GM21423 (cell line): ENCODE measurements at regions not wholly inside any gene's neighbourhood (a gene's known extent, or its start where the extent isn't known, plus 50 kb on each side); places are given as distances from the start of the nearest gene placed in this dataset.
"Not testable (repeated sequence)": the region's sequence is repeated elsewhere in the genome, so short reads cannot be mapped to it uniquely, and the experiment has no call there.

Experiments used
- ATAC-seq: cut with Tn5 transposase; IDR thresholded peaks from one replicate; pipeline ENCODE4 v1.9.1; 2021; ENCODE audit warnings: mild to moderate bottlenecking, moderate library complexity; ENCODE audit not compliant: unreplicated experiment

GRCh38 chr14:71618716-71619115, 313.5 kb upstream of the RGS6 start:
- no peak for ATAC-seq

GRCh38 chr14:71619472-71619871, 312.8 kb upstream of the RGS6 start:
- ATAC-seq: no peak

GRCh38 chr14:71620401-71620800, 311.8 kb upstream of the RGS6 start:
- no peak for ATAC-seq

DNA sequence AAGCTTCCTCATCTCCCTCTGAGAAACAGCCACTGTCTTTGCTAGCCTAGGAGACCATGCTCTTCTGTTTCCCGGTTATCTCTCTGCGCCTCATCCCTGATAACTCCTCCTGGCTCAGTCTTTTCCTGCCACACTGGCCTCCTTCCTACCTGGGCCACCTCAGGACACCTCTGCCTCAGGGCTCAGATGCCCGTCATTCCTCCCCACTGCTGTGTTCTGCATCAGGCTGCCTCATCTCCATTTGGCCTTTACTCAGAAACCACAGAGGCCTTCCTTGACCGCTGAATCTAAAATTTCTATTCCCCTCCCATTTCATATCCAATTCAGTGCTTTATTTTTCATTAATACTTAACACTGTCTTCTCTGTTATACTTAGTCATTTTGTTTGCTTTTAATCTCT, 311.0 kb upstream of the RGS6 start:
- ATAC-seq: no peak

DNA sequence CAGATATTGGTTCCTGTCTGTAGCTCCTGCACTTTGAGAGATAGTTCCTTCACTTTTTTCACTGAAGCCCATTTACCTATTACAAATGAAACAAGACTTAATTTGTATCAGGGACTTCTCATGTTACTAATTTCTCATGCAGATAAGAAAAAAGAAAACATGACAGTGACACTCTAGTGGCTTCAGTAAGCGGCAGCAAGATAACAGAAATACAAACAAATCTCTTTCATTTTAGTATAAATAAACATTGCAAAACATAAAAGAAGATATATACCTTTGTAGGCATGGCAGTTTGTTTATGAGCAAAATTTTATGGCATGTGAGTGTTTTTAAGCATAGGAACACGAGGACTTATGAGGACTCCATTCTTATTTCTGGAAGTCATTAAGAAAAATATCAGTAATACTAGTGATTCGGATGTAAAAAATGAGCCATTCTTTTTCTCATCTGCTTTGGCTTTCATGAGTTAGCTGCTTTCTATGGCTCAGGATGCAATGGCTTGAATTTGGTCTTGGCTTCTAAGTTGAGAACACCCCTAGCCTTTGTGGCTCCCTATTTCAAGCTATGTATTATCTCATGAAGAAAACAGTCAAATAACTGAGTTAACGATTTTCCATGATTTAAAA, 310.1 kb upstream of the RGS6 start:
- no peak for ATAC-seq

- no peak for ATAC-seq
Measured at GRCh38 chr14:71623939-71624338, 308.3 kb upstream of the RGS6 start.

- ATAC-seq: no peak
Measured at GRCh38 chr14:71625175-71625574, 307.1 kb upstream of the RGS6 start.

DNA sequence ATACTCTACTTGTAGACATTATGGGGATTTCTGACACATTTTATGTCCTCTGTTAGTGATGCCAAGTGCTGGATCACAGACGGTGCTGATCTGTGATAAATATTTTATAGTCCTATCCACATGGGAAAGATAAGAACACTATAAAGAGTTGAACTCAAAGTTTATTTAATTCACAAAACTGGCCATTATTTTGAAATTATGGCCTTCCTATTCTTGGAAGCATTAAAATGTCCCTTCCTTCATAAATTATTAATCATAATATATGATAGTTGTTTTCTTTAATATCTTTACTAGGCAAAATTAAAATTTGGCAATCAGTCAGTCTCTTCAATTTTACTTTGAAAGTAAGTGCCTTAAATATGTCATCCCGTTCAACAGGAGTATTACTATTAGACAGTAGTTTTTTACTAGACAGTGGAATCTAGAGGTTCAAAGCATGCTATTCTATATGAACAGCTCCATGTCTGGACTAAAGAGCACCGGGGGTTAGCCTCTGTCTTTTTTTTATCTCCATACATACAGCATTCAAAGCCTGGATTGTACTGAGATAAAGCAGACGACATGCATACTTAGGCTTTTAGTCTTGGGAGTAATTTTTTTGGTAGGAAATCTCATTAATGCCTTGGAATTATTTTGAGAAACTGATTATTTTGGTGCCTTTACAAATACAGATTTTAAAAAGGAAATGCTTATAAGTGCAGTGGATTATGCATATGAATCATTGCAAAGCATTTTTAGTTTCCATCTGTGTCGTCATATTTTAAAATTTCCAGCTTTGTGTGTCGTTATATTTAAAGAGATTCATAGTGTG, 306.1 kb upstream of the RGS6 start:
- no peak for ATAC-seq

DNA sequence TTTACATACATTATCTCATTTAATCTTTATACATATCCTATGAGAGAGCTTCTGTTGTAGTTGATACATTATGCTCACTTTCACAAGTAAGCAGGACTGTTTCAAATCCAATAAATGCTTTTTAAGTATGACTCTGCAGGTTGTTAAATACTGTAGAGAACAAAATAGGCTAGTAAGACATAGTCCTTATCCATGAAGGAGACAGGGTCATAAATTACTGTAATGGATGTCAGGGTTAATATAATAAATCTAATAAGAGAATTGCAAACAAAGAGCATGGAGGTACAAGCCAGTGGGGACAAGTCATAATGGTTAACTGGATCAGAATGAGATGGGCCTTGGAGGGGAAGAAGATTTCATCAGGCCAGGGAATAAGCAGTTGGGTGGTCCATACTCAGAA, 303.8 kb upstream of the RGS6 start:
- no peak for ATAC-seq

GRCh38 chr14:71629250-71629649, 303.0 kb upstream of the RGS6 start:
- ATAC-seq: no peak

- ATAC-seq: no peak
Measured at GRCh38 chr14:71629765-71630492, 302.3 kb upstream of the RGS6 start.

GRCh38 chr14:71631030-71631429, 301.2 kb upstream of the RGS6 start:
- ATAC-seq: not testable (repeated sequence)

DNA sequence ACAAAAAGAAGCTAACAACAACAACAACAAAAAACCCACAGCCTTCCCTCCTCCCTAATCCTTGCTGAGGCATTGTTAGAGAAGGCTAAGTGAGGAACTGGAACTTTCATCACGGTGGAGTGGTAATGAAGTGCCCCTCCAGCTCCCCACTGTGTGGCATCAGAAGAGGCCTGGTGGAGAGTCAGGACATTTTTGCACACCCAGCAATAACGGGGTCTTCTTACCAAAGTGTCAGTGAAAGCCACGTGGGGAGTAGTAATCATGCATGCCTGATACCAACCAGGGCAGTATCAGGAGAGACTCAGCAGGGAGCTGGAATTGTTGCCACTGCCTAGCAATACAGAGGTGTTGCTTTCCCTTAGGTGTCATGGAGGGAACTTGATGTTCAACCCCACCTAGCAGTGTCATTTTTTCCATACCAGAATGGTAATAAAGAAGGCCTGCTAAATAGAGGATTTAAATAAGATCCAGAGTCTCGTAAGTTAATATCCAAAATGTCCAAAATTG, 299.7 kb upstream of the RGS6 start:
- no peak for ATAC-seq

DNA sequence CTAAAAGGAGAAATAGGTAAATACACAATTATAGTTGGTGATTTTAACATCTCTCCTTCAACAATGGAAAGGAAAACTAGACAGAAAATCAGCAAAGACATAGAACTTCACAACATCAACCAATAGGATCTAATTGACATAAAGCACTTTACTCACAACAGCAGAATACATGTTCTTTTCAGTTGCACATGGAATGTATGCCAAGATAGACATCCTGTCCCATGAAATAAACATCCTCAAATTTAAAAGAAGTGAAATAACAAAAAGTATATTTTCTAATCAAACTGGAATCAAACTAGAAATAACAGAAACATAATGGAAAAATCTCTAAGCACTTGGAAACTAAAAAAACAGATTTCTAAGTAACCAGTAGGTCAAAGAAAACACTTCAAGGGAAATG, 296.2 kb upstream of the RGS6 start:
- no peak for ATAC-seq

DNA sequence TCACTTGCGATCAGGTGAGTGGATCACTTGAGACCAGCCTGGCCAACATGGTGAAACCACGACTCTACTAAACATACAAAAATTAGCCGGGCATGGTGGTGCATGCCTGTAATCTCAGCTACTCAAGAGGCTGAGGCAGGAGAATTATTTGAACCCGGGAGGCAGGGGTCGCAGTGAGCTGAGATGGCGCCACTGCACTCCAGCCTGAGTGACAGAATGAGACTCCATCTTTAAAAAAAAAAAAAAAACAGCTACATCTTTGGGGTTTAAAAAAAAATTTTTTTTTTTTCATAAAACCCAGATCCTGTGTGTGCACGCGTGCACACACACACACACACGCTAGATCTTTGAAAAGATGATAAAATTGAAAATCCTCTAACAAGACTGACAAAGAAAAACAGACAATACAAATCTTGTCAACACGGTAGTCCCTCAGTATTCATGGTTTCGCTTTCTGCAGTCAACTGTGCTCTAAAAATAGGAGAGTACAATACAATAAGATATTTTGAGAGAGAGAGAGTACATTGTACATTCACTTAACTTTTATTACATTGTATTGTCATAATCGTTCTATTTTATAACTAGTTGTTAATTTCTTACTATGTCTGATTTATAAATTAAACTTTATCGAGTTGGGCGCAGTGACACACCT, 295.3 kb upstream of the RGS6 start:
- no peak for ATAC-seq

GRCh38 chr14:71638523-71639196, 293.6 kb upstream of the RGS6 start:
- no peak for ATAC-seq

- no peak for ATAC-seq
Measured at GRCh38 chr14:71642715-71643114, 289.5 kb upstream of the RGS6 start.

DNA sequence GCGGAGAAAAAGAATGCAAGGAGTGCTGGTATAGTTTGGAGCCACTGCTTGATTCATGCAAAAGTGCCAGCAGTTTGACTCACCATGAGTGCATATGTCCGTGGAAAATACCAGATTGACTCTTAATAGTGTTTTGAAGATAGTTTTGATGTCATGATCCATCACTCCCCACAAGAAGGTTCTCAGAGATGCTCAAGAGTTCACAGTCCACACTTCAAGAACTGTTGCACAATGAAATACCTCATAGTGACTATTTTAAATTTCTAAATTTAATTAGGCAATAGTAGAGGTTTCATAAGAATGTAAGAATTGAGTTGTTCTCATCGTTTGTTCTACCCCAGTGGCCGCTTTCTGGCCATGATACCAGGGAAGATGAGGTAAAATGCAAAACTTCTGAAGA, 286.6 kb upstream of the RGS6 start:
- ATAC-seq: no peak

DNA sequence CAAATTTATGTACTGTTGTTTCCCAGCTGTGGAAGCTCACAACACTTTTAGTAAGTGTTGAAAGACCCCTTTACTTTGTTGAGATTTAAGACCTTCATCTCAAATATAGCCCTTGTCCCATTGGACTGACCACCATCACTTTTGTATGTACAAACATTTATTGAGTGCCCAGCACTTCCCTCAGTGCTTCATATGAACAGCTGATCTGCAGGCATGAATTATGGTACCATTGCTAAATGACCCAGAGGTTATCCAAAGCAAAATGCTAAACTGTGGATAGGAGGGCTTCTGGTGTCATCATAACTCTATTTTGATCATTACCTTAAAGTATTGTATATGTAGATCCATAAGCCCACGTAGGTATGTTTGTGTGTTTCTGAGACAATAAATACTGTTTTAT, 285.7 kb upstream of the RGS6 start:
- no peak for ATAC-seq

- no peak for ATAC-seq
Measured at GRCh38 chr14:71647086-71647784, 285.0 kb upstream of the RGS6 start.
